HG02678 (cell line): ENCODE measurements at regions not wholly inside any gene's neighbourhood (a gene's known extent, or its start where the extent isn't known, plus 50 kb on each side); places are given as distances from the start of the nearest gene placed in this dataset.
"Not testable (repeated sequence)": the region's sequence is repeated elsewhere in the genome, so short reads cannot be mapped to it uniquely, and the experiment has no call there.

Experiments
- ATAC-seq: cut with Tn5 transposase; IDR thresholded peaks from one replicate; pipeline ENCODE4 v1.9.1; 2021; ENCODE audit warnings: mild to moderate bottlenecking, moderate library complexity; ENCODE audit not compliant: unreplicated experiment

DNA sequence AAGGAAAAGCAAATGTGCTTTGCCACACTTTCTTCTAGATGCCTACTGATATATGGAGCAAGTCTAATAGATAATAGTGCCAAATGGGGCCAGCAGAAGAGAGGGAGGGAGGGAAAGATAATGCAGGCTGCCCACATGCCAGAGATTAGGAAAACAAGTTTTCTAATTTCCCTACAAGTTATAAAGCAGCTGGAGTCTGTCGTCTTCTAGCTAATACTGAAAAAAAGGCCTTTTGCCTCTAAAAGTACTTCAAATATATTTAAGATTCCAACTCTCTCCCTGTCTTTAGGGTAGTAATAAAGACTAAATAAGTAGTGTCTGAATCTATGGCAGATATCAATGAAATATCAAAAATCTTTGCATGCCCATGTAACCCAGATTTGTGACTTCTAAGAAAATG is 632.0 kb upstream of the MIR17HG start:
- ATAC-seq = no peak

DNA sequence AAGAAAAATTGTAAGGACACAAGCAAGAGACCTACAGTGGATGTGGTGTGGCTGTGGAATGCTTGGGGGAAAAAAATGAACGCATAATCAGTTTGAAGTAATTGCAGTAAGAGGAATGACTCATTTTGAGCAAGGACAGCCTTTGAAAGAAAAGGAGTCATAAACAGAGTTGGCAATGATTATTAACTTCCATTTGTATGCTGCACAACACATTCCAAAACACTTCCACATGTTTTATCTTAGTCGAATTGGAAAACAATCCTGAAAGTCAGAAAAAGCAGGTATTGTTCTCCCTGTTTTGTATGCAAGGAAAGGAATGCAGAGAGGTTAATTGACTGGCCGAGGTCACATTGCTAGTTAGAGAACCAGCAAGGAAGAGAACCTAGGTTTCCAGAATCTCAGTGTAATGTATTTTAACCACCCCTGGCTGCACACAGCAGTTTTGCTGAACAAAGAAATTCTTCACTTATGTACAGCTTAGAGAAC is 630.0 kb upstream of the MIR17HG start:
- no peak for ATAC-seq

DNA sequence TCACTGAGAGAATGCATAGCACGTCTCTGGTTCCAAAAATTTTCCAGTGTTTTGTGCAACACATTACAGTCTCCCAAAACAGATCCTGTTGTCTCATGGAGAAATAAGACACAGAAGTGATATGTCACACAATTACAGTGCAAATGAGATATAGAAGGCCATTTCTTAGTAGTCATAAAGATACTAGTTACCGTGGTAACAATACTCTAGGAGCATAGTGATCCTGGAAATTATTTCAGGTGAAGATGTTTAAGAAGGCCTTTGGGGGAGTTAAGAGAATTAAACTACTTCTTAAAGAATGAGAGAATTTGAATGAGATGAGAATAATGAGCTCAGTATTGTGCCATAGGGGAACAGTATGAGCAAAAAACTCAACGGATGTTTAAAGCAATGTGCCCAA is 628.0 kb upstream of the MIR17HG start:
- ATAC-seq = no peak

DNA sequence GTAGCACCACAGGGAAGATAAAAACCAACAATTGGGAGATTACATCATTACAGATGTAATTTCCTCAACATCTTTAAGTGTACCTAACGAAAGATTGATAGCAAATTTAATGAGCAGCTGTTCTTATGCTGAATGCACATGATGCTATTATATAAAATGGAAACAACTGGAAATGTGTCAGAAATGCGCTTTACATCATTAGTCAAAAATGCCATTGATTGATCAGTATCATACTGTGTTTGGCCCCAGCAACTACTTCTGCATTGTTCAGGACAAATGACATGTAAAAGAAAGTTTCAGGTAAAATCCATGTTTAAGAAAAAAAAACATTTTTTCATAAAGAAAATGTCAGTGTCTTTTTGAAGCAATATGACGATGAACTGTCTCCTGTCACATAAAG is 625.5 kb upstream of the MIR17HG start:
- no peak for ATAC-seq

DNA sequence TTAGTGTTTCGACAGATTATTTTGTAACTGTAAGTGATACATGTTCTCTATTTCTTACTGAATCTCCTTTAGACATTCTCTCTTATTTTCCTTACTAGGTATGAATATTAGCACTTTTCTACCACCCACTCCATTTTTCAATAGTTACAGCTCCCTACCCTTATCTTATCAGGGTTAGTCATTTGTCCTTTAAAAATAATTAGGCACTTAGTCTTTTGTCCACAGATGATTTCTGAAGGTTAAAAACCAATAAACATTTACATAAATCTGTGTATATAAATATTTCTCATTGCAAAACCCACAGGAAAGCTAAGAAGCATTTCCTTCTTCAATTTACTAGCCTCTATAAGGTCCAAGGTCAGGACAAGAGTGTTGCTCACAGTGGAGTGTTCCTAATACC is 624.1 kb upstream of the MIR17HG start:
- no peak for ATAC-seq

DNA sequence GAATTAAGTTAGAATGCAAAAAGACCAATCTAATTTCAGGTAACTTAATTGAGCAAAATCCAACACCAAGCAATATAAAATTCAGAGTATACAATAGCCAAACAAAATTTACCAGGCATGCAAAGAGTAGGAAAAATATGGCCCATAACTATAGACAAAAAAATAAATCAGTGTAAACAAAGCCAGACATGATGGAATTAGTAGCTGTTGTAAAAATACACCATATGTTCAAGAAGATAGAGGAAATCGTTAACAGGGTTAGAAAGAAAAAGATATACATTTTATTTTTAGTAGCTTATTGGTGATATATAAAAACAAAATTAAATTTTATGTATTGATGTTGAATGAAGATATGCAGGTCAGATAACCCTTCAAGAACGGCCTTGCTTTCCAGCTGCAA is 621.1 kb upstream of the MIR17HG start:
- no peak for ATAC-seq

DNA sequence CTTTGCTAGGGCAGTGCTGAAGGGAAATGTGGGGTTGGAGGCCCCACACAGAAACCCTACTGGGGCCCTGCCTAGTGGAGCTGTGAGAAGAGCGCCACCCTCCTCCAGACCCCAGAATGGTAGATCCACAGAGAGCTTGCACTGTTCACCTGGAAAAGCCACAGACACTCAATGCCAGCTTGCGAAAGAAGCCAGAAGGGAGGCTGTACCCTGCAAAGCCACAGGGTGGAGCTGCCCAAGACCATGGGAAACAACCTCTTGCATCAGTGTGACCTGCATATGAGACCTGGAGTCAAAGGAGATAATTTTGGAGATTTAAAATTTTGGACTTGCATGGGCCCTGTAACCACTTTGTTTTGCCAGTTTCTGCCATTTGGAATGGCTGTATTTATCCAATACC is 615.4 kb upstream of the MIR17HG start:
- ATAC-seq = no peak

DNA sequence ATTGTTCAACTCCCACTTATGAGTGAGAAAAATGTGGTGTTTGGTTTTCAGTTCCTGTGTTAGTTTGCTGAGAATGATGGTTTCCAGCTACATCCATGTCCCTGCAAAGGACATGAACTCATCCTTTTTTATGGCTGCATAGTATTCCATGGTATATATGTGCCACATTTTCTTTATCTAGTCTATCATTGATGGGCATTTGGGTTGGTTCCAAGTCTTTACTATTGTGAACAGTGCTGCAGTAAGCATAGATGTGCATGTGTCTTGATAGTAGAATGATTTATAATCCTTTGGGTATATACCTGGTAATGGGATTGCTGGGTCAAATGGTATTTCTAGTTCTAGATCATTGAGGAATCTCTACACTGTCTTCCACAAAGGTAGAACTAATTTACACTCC is 613.0 kb upstream of the MIR17HG start:
- not testable (repeated sequence) for ATAC-seq

DNA sequence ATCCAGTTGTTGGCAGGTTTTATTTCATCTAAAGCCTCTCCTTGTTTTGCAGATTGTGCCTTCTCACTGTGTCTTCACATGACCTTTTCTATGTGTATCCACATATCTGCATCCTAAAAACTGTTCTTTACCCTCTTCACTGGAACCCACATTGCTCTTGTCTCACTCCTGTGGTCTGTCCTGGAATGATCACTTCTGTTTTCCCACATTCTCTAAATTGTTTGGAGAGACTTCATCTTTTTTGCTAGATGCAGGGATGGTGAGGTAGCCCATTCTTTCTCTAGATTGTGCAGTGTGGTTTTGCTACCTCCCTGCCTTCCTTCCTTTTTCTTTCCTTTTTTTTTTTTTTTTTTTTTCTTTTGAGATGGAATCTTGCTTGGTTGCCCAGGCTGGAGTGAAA is 608.6 kb upstream of the MIR17HG start:
- no peak for ATAC-seq

DNA sequence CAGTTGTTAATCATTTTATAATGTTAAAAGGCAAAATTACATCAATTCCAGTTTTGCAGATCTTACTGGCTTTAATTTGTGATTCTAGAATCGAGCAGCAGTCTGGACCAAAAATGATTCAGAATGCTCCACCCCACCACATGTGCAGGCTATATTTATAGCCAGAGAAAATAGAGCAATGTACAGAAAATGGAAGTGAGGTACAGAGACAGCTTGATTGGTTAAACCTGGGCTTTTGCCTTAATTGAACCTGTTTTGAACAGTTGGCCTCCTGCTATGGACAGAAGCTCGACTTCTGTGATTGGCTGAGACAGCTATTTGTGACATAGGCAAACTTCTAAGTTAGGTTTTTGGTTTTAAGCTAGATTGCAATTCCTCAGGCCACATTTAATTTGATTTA is 607.4 kb upstream of the MIR17HG start:
- no peak for ATAC-seq

DNA sequence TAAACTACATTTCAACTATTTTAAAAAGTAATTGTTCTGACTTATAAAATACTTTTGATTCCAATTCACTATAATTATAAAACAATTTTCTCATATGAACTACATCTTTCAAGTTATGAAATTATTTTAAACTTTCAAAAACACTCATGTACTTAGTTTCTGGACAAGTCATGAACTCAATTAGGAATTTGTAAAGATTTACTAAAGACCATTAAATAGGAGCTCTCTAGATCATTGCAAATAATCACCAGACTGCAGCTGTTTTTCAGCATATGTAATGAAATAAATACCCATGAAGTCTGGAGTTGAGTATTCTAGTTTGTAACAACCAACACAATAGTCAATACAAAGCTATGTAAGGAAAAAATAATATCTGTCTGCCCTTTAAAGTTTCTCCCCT is 605.1 kb upstream of the MIR17HG start:
- ATAC-seq = no peak

DNA sequence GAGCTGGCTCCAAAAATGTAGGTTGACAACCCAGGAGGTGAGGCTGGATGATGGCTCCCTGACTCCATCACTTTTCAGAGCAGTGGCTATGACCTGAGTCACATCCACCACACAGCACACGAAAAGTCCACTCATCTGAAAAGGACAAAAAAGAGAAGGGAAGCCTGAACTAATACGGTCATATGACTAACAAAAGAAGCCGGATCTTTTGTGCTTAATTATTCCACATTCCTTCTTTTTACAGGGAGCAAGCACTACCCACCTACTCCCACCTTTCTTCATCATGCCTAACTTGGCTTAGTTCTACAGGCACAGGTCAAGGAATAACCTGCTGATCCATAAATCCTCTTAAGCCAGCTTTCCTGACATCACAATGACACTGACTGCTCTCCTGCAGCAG is 601.3 kb upstream of the MIR17HG start:
- ATAC-seq = no peak

DNA sequence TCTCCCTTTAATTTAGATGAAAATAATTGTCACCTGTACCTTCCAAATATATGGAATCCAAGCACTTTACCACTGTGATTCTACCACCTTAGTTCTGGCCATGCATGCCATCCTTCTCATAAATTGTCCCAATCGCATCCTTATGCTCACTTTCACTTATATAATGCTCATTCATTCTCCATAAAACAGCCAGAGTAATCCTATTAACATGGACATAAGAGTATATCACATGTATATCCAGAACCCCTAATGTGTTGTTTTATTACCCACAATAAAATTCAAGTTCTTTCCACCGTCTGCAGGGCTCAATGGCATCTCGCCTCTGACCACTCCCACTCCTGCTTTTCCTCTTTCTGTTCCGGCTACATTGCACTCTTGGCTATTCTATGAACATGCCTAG is 597.5 kb upstream of the MIR17HG start:
- ATAC-seq = no peak

DNA sequence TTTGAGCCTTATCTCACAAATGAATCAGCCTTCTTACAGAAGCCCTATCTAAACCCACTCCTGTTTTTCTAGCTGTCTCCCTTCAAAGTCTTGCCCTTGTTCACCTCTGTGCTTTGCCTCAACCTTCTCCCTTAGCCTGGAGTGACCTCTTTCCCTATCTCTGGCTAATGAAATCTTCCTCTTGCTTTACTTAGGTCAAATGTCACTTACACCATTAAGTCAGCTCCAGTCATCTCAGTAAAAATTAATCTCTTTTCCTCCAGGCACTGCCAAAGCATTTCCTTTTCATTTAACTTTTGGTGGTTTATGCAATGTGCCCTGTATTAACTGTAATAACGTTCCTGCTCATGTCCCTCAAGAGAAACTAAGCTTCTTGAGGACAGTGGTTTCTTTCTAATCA is 596.5 kb upstream of the MIR17HG start:
- no peak for ATAC-seq

DNA sequence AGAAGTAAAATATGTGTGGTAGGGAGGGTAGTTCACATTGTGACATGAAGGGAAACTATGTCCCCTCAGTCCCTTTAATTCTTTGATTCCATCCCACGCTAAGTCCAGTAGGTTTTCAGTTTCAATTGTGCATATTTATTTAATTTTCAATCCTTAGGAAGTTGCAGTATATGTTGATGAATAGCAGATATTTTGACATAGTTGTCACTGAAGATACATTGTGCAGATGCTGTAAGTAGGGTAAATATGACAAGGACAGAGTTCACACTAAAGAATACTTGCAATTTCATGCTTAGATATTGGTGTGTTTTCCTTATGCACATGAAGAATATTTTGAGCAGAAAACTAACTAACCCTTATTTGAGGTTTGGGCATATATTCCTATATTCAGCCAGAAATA is 595.4 kb upstream of the MIR17HG start:
- no peak for ATAC-seq

DNA sequence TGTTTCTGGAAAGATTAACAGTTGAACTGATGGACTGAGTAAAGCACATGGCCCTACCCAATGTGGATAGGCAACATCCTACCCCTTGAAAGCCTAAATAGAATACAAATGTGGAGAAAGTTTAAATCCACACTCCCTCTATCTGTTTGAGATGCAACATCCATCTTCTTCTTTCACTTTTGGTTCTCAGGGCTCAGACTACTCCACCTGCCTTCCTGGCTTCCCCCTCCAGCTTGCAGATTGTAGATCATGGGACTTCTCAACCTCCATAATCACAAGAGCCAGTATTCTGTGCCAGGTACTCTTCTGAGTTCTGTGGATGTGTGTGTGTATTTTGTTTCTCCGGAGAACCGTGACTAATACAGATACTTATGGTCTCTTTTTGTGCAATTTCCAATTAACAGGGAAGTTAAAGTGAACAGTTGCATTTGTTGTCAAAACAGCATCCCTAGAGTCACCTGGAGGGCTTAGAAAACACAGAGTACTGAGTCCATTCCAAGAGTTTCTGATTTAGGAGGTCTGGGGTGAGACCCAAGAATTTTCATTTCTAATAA is 590.3 kb upstream of the MIR17HG start:
- no peak for ATAC-seq

DNA sequence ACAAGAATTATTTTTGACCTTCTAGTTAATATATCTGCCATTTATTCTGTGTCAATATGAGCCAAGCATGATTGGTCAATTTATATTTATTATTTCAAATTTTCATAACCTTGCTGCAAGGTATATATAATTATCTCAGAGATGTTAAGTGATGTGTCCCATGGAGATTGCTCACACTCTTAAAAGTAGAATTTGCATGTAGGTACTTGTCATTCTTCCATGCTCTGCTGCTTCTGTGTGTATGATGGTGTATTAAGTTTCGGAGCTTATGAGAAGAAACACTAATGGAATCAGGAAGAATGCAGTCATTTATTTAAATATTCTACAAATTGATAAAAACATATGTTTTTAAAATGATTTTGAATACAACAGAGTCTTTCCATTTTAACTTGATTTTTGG is 586.8 kb upstream of the MIR17HG start:
- no peak for ATAC-seq

DNA sequence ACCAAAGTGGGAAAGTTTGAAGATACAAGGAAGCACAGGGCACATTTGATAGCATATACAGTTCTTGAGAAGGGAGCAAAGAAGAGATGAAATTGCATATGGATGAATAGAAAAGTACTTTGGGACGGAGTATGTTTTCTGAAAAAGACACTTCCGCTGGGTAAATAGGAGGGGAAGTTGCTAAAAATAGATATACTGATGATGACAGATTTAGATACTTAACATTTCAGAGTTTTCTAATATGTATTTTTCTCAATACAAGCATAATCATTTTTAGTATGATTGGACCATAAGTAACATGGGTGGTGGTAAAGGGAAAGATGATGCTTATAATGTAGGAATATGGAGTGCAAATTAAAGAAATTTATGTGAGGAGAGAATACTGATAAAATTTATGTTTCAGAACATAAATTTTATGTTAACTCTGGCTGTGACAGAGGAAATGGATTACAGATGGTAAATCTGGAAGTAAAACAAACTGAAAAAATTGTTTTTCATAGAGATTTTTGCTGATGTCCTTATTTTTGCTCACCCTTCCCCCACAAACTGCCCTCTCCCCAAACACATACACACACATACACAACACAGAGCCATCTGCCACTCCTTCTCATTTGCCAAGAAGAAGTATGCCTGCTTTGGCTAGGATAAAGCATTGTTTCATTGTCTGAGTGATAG is 583.9 kb upstream of the MIR17HG start:
- no peak for ATAC-seq

DNA sequence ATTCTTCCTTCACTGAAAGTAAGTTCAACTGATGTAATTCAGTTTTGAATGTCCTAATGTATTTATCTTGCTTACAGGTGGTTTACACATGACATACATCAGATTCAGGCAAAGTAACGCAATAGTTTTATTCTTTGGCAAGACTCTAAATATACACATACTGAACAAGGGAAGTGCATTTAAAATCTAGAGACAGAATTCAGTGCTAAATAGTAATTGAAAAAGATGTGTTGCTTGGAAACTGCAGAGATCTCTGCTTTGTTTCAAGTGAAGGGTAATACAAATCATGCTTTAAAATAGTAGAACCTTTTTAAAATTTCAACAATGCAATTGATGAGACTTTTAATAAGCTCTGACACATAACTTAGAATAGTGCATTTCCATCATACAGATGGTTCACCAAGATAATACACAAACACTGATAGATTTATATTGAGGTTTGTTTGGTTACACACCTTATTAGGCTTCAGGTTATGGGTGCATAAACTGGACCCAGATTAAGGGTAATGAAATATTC is 581.0 kb upstream of the MIR17HG start:
- ATAC-seq = no peak

DNA sequence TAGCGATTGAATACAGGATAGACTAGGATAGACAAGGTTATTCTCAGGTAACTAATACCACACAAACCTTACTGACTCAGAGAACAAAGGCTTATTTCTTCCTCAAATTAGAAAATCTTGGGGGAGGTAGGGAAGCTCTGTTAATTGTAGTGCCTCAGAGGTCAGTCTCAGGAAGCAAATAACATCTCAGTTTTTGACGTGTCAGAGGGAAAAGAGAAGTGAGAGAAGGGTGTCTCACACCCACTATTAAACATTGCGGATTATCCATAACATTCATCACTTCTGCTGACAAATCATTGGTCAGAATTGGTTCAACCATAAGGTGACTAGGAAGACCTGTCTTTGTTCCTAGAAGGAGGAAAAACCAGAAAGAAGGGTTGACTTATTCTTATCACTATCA is 579.4 kb upstream of the MIR17HG start:
- no peak for ATAC-seq

DNA sequence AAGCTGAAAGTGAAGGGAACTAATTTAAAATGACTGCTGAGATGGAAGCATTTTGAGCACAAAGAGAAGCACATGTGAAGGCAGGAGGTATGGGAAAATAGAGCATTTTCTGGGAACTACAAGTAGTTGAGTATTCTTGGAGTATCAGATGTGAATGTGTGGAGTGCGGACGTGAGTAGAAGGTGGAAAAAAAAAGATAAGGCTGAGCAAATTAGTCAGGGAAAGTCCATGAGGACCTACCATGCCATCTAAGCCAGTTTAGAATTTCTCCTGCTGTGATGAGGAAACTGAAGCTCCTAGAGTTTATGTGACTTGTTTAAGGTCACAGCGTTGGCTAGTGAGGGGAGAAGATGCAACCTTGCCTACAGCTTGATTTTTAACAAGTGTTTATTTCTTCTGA is 578.1 kb upstream of the MIR17HG start:
- no peak for ATAC-seq

DNA sequence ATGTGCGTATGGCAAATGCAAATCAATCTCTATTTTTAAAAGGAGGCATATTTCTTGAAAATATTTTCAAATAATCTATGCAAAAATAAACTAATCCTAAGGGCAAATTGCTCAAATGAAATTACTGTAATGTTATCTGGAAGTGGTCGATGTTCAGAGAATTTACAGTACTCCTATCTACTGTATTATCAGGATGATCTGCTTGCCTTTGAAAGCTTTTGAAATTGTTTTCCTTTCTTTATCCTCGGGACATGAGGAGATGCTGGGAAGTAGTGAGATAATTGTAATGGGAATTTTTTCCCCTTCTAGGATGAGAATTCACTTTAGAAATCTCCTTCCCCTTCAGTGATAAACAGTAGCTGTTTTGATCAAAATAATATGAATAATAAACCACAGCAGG is 577.2 kb upstream of the MIR17HG start:
- no peak for ATAC-seq

DNA sequence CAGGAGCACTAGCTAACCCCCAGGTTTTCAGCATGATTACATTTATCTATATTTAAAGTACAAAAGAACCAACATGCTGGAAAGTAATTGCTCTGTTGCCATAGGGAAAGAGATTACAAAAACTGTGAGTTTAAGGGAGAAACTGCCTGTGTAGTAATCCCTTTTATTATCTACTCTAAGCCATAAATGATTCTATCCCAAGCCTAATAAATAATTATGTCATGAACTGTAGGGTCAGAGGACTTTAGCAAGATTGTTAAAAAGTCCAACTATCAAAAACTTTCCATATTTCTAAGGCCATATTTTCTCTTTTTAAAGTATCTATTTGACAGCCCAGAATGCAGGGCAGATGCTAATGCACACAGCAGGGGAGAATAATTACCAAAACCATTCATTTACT is 573.8 kb upstream of the MIR17HG start:
- no peak for ATAC-seq
